HG03108 (cell line): ENCODE measurements at regions not wholly inside any gene's neighbourhood (a gene's known extent, or its start where the extent isn't known, plus 50 kb on each side); places are given as distances from the start of the nearest gene placed in this dataset.
"Not testable (repeated sequence)": the region's sequence is repeated elsewhere in the genome, so short reads cannot be mapped to it uniquely, and the experiment has no call there.

Experiments
- ATAC-seq: cut with Tn5 transposase; IDR thresholded peaks from one replicate; pipeline ENCODE4 v1.9.1; 2021; ENCODE audit warnings: moderate library complexity; ENCODE audit not compliant: unreplicated experiment

DNA sequence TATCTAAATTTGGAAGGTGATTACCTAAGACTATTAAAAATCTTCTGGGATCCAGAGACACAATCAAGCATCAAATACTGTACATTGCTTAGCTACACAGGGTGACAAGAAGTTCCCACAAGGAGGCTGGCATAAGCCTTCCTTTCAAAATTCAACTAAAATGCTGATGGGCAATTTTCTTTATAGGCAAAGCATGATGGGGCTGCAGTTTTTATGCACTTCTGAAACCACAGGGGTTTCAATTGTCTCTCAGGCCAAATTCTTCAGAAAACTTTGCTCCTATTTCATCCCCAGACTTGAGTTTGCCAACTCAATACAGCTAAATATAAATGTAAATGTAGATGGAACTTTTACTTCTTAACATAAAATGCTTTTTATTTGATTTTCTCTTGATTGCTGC lies 241.6 kb downstream of the ZPLD1 start:
- no peak for ATAC-seq

- ATAC-seq, result no peak
Measured at GRCh38 chr3:102682741-102683140, 247.9 kb downstream of the ZPLD1 start.

- no peak for ATAC-seq
Measured at GRCh38 chr3:102686792-102687191, 252.0 kb downstream of the ZPLD1 start.

DNA sequence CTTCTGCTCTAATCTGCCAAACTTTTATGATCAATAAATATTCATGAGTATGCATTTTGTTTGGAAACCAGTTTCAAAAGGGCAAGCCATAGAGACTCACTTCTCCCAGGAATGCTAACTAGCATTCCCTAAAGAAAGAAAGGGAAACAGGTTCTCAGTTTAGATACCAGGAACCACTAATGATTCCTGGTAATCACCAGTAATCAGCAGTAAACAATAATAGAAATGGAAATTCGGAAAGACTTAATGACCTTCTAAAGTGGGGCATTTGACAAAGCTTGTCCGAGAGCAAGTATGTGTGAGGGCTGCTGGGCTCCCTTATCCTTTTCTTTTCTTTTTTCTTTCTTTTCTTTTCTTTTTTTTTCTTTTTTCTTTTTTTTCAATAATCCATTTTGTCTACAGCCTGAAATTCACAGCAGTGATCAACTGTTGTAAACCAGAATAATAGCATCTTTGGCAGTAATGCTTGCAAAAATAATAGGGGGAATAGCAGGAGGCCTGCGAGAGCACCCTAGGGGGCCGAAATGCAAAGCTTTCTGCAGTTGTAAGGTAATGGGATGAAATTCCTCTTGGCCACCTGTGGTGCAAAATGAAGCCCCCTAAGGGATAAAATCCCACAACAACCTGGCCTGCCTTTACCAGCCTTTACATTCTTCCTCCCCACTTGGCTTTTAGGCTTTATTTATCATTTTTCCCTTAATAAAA lies 253.2 kb downstream of the ZPLD1 start:
- no peak for ATAC-seq

GRCh38 chr3:102688556-102688930 lies 253.7 kb downstream of the ZPLD1 start:
- ATAC-seq, result no peak

DNA sequence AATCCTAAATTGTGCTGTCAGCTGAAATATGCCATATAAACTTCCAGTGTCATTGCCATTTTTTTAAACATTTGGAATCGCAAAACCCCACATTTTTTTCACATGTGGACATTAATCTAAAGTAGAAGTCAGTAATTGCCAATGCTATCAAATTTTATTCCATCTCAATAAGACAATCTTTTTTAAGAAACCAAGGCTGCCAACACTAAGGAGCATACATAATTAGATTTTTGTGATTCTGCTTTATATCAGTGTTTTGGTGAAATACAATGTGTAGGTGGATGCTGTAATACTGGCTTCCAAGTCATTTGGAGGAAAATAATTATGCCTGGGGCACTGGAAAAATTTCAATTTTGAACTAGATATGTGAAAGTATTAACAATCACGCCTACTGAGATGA lies 256.7 kb downstream of the ZPLD1 start:
- ATAC-seq, result no peak

- ATAC-seq, result no peak
Measured at GRCh38 chr3:102699104-102699818, 264.4 kb downstream of the ZPLD1 start.

GRCh38 chr3:102699819-102700140 lies 265.0 kb downstream of the ZPLD1 start:
- no peak for ATAC-seq

- no peak for ATAC-seq
Measured at GRCh38 chr3:102712896-102713295, 278.1 kb downstream of the ZPLD1 start.

DNA sequence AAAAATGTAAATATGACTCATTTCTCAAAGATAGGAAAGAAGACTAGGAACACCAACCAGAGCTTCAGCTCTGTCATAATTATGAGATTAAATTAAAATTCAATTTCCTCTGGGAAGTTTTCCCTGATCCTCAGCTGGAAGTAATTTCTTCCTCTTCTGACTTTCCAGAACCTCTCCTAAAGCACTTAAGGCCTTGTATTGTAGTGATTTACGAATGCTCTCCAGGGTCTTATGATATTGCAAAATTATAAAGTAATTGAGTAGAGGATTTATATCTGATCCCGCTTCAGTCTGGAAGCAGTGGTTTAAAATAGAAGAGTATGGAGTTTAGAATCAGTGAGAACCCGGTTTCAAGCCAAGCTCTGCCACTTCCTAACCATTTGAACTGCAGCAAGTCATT lies 279.8 kb downstream of the ZPLD1 start:
- peak; percentile 12 for ATAC-seq

DNA sequence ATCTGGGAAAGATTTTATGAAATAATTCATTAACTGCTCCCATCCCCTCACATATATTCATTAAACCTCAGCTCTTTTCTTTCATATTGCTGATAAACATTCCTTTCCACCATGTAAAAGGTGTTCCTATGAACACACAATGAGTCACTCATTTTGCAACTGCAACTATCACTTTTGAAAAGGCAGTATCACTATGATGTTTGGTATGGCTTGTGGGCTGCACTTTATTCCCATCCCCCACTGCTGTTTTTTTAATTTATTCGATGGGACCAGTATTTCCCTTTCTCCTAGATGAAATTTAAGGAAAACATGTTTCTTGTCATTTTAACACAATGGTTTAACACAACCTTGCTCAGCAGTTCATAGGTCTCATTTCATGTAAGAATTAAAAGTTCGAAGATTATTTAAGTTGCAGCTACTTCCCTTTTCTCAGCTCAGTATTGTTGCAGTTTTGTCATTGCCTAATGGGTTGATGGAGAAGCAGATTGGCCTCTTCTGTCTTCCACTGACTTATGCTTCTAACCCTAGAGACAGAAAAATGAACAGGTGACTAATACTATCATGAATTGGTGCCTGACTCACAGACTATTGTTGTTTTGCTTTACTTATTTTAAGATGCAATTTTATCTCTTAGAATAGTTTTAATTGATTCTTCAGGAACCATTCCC lies 280.3 kb downstream of the ZPLD1 start:
- peak; percentile 86 for ATAC-seq

- no peak for ATAC-seq
Measured at GRCh38 chr3:102718651-102719050, 283.8 kb downstream of the ZPLD1 start.

DNA sequence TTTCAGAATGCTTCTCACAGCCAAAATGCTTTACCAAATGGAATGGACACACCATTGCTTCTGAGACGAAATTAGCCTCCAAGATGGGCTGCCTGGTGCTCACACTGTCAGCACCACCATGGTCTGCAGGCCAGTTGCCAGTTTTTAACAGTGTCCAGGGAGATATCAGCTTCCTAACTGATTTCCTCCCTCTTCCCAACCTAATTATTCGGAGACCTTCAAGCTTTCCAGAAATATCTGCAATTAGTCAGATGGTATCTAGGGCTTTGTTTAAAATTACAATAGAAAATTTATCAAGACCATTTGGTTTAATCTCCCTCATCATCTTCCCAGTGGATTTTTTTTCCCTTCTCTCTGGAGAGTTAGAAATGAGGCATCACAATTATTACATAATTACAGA lies 287.5 kb downstream of the ZPLD1 start:
- ATAC-seq, result no peak

DNA sequence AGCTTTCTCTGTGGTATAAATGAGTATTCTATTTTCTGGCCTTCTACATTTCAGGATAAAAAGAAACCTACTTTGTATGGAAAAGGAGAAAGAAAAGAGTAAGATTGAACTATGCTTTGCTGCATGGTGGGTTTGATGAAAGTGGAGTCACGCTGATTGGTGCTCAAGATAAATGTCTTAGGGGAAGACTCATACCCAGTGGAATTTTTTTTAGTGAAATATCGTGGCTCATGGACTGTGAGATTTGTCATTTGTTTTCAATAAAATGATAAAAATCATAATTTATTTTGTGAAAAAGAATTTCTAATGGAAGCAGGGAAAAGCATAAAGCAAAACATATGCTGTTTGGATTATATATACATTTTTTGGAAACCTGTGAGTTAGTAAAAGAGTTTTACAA lies 292.5 kb downstream of the ZPLD1 start:
- no peak for ATAC-seq

DNA sequence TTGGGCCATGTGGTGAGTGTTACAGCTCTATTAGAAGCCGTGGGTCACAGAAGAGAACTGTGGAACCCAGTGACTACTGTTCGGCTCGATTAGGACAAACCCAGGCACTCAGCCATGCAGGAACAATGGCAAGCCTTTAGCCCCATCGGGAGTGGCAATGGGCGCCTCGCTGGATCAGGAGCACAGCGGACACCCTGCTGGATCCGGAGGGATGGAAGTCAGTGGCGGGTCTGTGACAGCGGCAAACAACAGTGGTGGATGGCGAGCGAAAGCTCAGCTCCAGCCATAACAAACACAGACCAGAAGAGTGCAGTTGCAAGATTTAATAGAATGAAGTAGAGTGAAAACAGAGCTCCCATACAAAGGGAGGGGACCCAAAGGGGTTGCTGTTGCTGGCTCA lies 297.8 kb downstream of the ZPLD1 start:
- not testable (repeated sequence) for ATAC-seq

- ATAC-seq, result no peak
Measured at GRCh38 chr3:102733791-102734563, 299.2 kb downstream of the ZPLD1 start.

GRCh38 chr3:102735311-102735710 lies 300.5 kb downstream of the ZPLD1 start:
- ATAC-seq, result no peak

DNA sequence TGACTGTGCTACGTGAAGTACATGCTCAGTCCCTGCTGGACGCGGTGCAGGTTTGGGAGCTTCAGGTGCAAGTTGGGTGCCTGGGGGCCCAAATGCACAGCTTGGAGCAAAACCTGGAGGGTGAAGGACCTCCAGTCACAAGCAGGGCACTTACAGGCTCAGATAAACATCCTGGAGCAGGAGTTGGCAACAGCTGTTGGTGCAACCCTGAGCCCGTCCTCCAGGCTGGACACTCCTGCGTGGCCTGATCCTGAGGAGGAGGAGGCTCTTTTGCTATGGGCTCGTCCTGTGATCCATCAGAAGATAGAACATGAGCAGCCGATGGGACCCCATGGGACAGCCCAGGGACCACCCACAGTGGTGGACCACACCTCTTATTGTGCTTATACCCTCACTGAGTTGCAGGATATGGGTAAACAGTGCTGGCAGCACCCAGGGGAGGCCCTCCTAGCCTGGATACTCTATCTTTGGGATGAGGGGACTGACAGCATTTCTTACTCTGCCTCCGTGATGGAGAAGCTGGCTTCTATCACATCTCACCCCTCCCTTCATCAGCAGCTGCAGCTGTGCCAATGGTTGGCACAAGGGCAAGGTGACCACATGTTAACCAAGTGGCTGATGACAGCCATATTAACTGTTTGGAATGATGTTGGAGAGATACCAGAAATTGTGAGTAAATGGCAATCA lies 301.6 kb downstream of the ZPLD1 start:
- no peak for ATAC-seq

DNA sequence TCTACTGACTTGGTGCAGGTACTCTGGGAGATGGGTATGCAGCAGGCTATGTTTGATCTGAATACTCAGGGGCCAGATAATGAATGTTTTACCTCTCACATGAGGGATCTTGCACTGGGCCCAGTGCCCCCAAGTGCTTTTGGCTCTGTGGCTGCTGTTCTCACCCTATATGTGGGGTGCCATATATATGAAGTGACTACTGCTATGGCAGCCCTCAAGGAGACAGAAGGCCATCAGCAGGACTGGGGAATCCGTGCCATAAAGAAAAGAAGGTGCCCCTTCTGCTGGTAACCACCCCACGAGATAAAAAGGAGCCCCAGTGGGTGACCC lies 302.1 kb downstream of the ZPLD1 start:
- no peak for ATAC-seq

- no peak for ATAC-seq
Measured at GRCh38 chr3:102737353-102737752, 302.5 kb downstream of the ZPLD1 start.

GRCh38 chr3:102741105-102741504 lies 306.3 kb downstream of the ZPLD1 start:
- no peak for ATAC-seq
